DMS153 treated with DMSO at 0.1 percent for 48 hours (cell line): ENCODE measurements at regions not wholly inside any gene's neighbourhood (a gene's known extent, or its start where the extent isn't known, plus 50 kb on each side); places are given as distances from the start of the nearest gene placed in this dataset.

Experiments
- DNase-seq: peaks from one replicate; lab custom pipeline; 2025; ENCODE audit not compliant: unreplicated experiment; lab: John Stamatoyannopoulos, UW

DNA sequence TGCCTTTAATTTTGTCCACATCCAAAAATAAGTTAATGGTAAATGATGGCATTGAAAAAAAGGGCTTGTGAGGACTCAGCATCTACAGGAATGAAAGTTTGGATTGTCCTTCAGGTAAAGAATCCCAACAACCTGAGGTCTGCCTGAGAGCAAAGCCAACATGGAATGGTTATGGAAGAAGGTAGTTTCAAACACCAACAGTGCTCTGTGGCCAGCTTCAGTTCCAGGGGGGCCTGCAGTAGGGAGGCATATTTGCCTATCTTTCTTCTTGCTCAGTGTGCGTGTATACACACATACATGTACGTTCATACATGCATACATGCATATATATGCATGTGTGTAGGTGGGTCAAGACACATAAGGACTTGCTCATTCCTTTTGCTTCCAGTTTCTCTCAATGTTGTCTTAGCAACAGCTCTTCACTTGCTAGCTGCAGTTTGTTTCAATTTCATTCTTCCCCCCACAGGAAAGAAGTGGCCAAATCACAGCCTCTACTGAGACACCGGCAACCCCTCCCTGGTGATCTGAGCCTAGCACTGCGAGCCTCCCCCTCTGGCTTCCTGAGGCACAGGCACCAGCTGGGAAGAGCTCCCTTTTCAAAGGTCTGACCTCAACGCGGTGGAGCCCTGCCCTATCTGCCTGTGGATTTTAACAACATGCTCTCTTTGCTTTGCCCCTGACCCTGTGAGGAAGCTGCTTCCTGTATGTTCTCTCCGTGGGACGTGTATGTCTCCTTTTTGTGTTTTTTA, 146.2 kb downstream of the KLF13 start:
- DNase-seq: no peak

DNA sequence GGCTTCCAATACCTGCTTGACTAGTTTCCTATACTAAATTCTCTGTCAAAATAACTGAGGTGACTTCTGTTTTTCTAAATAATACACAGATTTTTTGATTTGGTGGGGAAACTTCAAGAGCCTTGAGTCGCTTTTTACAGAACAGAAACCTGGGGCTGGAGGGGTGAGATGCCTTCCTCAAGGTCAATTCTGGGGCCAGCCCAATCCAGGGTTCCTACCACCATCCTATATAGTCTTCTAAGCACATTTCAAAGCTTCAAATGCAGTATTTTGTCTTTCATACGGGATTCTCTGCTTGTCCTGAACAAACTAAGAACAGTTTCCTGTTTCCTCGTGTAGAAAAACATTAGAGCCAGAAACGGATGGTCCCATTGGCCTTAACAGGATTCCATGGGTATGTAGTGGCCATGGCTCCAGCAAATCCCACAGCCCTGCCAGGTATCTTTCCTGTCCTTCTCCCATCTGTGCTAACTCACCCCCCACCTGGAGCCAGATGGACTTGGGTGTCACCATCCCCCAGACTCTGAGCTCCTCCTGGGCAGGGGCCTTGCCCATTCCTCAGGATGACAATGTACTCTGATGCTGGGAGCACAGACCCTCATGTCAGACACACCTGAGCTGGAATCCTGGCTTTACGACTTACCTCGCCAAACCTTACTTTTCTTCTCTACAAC, 146.9 kb downstream of the KLF13 start:
- DNase-seq: no peak

DNA sequence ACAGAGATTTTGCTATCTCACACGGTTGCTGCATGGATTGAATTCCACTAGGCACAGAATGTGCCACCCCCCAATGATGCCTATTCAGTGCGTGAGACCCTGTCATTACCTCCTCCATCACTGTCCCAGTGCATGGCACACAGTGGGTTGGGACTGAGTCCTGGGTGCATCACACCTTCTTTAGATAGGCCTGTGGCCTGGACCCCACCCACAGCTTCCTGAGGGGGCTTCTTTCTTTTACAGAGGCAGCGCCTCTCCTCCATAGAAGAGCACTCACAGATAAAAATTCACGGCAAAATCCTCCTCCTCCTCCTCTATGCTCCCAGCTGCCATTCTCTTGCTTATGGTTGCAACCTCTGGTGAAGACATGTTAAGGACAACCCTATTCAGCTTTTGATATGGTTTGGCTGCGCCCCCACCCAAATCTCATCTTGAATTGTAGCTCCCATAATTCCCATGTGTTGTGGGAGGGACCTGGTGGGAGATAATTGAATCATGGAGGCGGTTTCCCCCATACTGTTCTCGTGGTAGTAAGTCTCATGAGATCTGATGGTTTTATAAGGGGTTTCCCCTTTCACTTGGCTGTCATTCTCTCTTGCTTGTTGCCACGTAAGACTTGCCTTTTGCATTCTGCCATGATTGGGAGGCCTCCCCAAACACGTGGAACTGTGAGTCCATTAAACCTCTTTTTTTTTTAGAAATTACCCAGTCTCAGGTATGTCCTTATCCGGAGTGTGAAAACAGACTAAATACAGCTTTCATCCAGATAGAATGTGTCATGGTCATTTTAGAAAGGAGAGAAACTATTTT, 147.6 kb downstream of the KLF13 start:
- DNase-seq: no peak

DNA sequence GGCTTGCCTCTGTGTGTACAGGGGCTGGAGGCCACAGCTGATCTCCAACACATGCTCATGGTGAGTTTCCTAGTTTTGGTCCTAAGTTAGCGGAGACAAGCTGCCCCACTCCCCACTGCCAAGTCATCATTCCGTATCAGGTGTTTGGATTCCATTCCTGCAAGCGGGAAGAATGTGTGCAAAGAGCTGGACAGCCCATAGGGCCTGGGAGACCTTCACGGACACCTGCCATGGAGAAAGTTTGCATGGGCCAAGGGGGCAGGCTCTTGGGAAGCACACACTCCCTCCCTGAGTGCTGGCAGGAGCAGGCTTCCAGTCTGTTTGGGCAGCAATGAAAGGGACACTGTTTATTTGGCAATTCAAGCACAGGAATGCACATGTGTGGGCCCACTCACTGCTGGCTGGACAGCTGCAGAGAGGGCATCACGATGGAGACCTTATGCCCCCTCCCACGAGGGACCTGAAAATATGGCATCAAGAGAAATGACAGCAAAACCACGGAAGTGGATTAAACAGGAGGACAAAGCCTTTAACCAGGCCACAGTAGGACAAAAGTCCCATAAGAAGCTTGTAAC, 149.7 kb downstream of the KLF13 start:
- DNase-seq: no peak

DNA sequence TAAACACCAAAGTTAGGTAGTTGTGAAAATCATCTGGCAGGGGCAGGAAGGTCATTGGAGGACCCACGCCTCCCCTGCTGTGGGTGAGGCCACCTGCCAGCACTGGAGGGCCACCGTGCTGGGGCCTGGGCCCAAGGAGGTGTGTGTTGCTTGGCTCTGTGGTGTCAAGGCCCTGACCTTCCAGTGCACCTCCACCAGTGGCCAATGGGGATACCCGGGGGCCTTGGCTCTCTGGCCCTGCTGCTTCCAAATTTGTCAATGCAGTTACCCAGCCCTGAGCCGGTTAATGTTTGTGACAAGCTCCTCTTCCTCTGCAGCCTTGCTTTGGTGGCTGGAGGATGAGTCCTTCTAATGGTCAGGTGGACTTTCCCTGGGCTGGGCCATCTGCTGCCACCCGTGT, 150.2 kb downstream of the KLF13 start:
- no peak for DNase-seq

DNA sequence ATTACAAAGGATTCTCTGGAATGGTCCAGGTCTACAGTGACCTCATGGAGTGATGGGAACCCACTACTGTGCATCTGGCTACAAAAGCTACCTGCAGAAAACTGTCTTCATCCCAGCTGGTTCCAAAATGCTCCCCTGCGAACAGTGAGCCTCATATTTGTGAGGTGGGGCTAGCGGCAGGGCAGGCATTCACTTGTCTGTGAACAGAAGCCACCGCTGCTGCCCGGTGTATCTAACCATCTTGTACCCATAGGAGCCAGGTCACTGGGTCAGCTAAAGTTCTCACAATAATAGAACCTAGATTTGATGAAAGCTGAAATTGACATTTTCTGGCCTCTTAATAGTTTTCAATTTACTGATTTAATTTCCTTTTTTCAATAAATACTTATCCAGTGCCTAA, 150.7 kb downstream of the KLF13 start:
- no peak for DNase-seq

DNA sequence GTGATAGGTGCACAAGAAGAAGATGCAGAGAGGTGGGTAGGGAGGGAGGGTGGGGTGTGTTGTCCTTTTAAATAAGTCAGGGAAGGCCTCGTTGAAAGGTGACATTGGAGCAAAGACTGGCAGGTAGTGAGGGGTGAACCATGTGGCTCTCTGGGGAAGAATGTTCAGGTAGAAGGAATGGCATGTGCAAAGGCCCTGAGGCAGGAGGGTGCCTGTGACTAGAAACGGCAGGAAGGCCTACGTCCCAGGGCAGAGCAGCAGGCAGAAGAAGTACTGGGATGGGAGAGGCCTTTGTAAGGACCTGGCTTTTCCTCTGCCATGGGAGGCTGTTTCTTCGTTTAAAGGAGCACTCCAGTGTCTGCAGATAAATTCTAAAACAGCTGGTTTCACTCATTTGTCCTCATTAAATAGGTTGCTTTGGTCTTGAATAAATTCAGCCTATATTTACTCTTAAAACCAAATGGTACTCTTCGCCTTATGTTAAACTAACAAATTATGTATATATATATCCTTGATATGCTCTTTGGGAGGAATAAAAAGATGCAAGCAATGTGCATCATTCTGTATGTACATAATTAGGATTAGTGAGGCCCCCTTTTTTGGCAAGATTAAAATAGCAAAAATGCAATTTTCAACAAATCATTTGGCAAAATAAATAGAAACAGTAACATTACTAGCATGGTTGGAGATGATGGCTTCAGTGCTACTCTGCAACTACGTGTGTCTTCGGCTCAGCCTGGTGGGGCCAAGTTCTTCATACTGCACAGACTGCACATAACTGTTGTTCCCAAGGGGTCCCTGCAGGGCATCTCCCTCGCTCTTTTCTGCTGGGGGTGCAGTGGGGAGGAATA, 151.4 kb downstream of the KLF13 start:
- no peak for DNase-seq

DNA sequence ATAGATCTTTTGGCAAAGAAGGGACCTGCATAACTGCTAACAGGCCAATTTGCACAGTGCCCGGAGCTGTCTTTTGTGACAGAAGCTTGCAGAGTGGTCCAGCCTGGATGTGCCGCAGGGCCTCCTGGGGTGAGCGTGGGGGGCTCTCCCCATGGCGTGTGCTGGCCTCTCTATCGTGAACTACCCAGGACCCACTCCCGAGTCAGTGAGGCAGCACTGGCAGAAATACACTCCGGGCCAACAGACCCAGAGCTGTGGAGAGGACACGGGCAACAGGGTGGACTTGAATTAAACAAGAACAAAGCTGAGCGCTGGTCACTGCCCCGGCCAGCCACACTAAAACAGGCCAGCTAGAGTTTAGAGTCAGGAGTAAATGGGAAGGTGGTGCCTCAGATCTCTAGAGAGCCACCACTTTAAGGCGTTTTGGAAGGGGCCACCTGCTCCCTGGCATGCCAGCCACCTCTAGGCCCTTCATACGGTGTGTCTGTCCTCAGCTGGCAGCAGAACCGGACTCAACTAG, 152.1 kb downstream of the KLF13 start:
- no peak for DNase-seq

DNA sequence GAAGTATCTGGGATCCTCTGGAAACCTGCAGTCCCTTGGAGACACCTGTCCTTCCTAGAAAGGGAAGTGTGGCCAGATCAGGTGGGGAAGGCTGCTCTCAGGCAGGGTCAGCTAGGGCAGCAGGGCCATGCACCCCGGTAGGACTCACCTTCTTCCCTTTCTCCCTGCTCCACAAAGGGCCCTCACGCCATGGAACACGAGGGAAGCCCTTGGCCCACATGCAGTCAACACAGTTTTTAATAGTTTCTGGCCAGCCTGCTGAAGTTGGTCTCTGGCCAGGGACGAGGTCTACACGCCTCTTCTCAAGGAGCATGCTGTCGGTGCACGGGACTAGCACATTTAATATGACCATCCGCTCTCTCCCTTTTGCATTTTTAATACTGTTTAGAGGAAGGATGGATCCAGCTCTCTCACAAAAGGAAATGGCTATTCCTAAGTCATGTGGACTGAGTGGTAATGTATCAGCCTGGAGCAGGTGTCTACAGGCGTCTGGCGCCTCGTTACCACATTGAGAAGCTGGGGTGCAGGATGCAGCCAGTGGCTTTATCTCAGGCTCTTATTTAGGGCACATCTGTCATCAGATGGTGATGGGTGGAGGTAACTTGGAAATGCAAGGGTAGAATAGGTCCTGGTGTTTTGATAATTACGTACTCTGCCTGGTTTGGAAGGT, 153.9 kb downstream of the KLF13 start:
- DNase-seq: no peak

DNA sequence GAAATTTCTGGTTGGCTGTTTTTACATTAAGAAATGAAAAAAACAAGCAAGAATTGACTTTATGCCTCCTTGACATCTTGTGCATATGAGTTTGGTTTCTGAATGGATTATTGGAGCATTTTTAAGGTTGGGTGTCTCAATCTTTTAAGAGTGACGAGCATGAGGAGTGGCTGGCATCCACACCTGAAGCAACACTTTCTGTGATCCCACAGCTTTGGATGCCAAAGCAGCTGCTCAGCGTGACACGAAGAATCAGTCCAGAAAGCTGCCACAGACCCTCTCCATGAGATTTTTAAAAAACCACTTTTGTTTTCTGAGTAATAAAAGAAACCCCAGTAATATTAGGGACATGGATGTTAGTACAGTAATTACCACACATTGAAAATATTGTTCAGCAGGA, 154.5 kb downstream of the KLF13 start:
- DNase-seq: no peak

DNA sequence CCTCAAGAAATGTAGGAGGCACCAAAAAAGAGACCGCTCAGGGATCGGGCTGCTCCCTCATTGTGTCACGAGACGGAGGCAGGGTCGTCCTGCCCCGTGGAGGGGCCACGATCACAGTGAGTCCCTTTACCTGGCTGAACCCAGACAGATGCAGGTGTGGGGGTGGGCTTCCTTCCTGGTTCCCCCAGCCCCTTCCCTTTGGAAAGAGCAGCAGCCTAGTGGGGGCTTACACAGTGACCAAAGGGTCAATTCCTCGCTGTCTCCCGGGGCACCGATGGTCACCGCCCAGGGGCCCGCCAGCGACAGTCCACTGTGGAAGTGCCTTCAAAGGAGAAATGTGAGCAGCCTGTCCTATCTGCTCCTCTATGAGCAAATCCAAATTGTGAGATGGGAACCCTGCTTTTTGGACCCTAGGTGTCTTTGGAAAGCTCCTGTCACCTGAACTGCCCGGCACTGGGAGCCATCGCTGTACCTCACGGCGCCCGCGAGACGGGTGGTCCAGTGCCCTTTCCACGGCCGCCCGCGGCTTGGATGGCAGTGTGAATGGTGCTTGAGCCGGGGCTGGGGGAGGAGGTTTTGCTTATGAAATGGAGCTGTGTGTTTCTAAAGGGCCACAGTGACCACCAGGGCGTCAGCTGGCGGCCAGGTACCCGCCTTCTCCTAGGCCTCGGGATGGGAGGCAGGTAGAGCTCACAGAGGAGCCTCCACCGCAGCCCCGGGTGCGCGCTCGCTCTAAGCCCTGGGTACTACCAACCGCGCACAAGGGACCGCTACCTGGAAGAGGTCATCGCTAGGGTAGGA, 155.7 kb downstream of the KLF13 start:
- no peak for DNase-seq

DNA sequence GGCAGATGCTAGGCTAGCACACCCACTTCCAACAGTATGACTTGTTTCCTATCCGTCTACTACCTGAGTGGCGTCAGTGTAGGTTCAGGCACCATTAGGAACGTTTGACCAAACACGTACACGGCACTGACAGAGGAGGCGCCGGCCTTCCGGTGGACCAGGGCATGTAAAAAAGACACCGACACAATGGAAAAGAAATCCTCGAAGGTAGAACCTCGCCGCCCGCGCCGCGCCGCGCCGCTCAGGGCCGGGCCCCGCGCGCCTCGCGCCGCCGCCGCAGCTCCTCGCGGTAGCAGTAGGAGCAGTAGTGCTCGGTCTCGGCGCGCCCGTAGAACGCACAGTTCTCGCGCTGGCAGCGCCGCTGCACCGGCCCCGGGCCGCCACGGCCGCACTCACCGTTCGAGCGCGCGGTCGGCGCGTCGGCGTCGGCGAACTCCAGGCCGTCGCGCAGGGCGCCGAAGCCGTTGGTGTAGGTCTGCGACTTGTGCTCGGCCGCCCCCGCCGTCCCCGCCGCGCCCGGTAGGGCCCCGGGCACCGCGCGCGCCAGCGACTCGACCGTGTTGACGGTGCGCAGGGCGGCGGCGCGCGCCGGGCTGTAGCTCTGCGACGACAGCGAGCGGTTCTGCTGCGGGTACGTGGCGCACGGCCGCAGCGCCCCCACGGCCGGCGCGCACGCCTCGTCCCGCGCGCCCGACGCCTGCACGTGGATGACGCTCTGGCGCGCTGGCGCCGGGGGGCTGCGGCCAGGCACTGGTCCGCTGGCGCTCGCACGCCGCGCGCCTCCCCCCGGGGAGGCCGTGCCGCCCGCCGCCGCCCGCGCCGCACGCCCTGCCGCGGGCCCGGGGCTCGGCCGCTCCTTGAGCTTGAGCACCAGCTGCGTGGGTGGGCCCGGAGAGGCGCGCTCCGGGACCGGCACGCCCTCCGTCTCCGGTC, 156.7 kb downstream of the KLF13 start:
- no peak for DNase-seq

DNA sequence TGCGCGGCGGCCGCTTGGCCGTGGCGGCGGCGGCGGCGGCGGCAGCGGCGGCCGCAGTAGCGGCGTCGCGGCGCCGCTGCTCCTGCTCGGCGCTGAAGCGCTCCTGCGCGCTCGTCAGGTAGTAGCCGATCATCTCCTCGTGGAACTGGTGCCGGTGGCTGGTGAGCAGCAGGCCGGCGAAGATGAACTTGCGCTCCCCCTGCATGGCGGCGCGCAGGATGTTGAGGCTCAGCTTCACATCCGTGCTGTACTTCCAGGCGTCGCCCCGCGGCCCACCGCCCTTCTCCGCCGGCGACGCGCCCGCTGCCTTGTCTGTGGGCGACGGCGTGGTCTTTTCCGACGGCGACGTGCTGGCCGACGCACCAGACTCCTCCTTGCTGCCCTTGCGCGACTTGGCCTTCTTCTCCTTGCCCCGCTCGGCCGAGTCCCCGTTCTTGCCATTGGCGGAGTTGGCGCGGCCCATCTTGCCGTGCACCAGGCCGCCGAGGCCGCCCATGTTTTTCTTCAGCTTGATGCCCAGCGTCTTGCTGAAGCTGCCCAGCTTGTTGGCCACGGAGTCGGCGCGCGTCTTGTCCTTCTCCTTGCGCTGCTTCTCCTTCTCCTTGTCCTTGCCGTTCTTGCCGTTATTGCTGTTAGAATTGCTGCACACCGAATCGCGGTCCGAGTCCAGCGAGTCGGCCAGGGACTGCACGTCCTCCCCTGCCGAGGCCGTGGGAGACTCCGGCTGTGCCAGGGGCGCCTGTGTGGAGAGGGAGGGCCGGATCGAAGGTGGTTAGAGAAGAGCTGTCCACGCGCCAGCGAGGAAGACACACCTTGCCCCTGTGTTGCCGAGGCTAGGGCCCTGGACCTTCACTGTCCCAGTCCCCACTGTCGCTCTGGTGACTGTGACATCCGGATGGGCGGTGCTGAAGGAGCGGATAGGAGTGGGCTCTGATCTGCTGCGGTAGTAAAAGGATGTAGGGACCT, 157.6 kb downstream of the KLF13 start:
- no peak for DNase-seq

DNA sequence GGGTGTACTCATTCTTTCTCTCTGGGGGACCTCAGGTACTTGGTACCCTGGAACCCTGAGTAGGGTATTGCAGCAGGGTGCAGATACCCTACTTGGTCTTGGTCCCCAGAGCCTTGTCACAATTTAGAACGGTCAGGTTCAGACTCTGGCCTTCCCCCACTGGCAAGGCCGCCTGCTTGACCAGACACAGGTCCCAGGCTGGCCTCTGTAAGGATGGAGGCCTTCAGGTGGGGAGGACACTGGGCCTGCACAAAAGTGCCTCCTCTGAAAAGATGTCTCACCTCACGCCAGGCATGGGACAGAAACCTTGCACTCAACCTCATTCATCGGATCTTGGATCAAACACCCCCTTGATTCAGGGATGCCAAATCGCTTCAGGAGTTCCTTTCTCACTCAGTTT, 158.4 kb downstream of the KLF13 start:
- no peak for DNase-seq

DNA sequence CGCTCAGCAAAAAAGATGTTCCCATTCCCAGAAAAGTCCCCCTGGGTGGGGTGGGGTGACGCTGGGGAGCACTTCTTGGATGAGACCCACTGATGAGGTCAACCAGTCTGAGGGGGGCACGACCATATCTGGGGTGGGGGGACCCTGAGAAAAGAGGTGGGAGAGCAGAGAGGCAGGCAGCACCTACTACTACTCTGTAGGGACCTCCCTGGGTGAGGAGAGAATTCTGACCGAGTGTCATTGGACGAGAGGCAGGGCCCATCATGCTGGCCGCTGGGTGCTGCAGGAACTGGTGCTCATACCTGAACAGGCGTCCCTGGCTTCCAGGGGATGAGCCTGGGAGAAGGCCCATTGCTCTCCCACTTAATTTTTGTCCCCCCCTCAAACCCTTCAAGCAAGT, 158.8 kb downstream of the KLF13 start:
- DNase-seq: no peak

DNA sequence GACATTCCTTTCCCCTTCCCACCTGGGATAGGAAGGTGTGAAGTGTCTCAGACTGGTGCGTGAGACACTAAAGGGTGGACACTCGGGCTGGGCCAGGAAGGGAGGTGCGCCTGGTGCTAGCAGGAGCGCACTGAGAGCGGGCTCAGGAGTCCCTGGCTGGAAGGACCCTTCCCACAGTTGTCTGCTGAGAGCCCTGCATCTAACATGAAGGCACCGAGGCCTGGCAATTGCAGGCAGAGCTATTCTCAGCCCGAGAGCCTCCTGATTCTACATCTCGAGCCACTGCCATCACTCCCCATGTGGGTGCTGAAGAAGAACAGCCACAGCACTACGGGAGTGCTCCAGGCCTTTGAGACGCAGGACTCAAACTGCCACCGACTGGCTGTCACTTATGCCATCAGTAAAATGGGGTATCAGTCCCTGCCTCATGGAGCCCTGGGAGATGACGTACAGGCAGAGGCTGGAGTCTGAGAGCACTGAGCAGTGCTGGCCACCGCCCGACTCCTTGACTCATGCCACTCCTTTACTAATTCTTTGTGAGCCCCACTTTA, 159.4 kb downstream of the KLF13 start:
- DNase-seq: no peak

DNA sequence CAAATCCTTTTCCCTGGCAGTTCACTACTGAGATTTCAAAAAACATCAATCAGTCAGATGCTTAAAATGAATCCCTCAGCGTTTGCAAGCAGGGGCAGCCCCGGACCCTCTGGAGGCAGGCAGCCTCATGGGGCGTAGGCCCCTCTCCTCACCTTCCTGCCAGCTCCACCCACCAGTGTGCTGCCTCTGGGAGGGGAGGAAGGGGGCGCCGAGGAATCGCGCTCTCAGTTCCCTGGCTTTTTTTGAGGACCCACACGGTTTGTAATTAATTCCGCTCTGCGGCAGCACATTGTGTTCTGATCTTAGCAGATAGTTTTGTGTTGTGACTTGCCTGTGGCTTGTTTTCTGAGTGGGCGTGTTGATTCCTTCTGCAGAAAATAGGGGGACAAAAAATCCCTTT, 159.9 kb downstream of the KLF13 start:
- DNase-seq: no peak
